ENCODE measurements at regions not wholly inside any gene's neighbourhood (a gene's known extent, or its start where the extent isn't known, plus 50 kb on each side); places are given as distances from the start of the nearest gene placed in this dataset.

- no peak overlapping the region for H3K4me3 Mint-ChIP-seq (ENCODE audit: unreplicated experiment)
- no peaks in the 10 kb centered on the region for H3K4me1 Mint-ChIP-seq (ENCODE audit: unreplicated experiment)
- TF ChIP-seq, protein P1, sequence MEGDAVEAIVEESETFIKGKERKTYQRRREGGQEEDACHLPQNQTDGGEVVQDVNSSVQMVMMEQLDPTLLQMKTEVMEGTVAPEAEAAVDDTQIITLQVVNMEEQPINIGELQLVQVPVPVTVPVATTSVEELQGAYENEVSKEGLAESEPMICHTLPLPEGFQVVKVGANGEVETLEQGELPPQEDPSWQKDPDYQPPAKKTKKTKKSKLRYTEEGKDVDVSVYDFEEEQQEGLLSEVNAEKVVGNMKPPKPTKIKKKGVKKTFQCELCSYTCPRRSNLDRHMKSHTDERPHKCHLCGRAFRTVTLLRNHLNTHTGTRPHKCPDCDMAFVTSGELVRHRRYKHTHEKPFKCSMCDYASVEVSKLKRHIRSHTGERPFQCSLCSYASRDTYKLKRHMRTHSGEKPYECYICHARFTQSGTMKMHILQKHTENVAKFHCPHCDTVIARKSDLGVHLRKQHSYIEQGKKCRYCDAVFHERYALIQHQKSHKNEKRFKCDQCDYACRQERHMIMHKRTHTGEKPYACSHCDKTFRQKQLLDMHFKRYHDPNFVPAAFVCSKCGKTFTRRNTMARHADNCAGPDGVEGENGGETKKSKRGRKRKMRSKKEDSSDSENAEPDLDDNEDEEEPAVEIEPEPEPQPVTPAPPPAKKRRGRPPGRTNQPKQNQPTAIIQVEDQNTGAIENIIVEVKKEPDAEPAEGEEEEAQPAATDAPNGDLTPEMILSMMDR (IDR thresholded peaks at IDR 0.05) = no peak
- no peak overlapping the region for H3K27ac Mint-ChIP-seq (ENCODE audit: unreplicated experiment)
- H3K9me3 Mint-ChIP-seq (ENCODE audit: unreplicated experiment) = no peaks in the 10 kb centered on the region
- H3K27me3 Mint-ChIP-seq (ENCODE audit: unreplicated experiment) = peaks cover 10% of the 10 kb centered on the region
- no peak for DNase-seq (ENCODE audit: extremely low spot score, unreplicated experiment)
- no peaks in the 10 kb centered on the region for H3K36me3 Mint-ChIP-seq (ENCODE audit: unreplicated experiment)
Observed at GRCh38 chr2:8316356-8316755, 365.5 kb upstream of the ID2 start.

- H3K36me3 Mint-ChIP-seq (ENCODE audit: unreplicated experiment) = no peaks in the 10 kb centered on the region
- no peaks in the 10 kb centered on the region for H3K9me3 Mint-ChIP-seq (ENCODE audit: unreplicated experiment)
- TF ChIP-seq, protein P1 (IDR thresholded peaks at IDR 0.05) = no peak
- no peaks in the 10 kb centered on the region for H3K4me1 Mint-ChIP-seq (ENCODE audit: unreplicated experiment)
- DNase-seq (ENCODE audit: extremely low spot score, unreplicated experiment) = peak; percentile 48
- H3K27ac Mint-ChIP-seq (ENCODE audit: unreplicated experiment) = no peak overlapping the region
- H3K27me3 Mint-ChIP-seq (ENCODE audit: unreplicated experiment) = peaks cover 10% of the 10 kb centered on the region
- H3K4me3 Mint-ChIP-seq (ENCODE audit: unreplicated experiment) = no peak overlapping the region
Observed at GRCh38 chr2:8317418-8317817, 364.4 kb upstream of the ID2 start.

DNA sequence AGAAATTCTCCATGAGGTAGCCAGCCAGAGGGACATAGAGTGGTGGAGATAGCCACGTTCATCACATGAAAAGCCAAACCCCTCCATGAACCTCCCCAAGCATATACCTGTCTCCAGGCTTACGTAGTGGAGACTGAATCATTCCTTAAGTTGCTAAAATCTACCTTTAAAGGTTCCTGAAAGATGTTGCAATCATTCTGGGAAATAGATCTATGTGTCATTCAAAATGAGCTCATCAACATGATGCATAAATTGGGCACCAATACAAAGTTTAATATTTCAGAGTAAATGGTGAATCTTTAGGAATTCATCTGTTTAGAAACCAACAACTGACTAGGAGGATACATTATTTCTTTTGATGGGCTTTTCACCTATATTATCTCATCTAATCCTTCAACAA, 362.6 kb upstream of the ID2 start:
- Mint-ChIP-seq H3K27ac (ENCODE audit: unreplicated experiment) (no peak overlapping the region), H3K27me3 (ENCODE audit: unreplicated experiment) (peaks cover 25% of the 10 kb centered on the region), H3K4me1 (ENCODE audit: unreplicated experiment) (no peaks in the 10 kb centered on the region), H3K9me3 (ENCODE audit: unreplicated experiment) (peaks cover 3% of the 10 kb centered on the region), H3K36me3 (ENCODE audit: unreplicated experiment) (no peaks in the 10 kb centered on the region), H3K4me3 (ENCODE audit: unreplicated experiment) (no peak overlapping the region)
- DNase-seq (ENCODE audit: extremely low spot score, unreplicated experiment) = no peak
- TF ChIP-seq, protein P1 (IDR thresholded peaks at IDR 0.05) = no peak

DNA sequence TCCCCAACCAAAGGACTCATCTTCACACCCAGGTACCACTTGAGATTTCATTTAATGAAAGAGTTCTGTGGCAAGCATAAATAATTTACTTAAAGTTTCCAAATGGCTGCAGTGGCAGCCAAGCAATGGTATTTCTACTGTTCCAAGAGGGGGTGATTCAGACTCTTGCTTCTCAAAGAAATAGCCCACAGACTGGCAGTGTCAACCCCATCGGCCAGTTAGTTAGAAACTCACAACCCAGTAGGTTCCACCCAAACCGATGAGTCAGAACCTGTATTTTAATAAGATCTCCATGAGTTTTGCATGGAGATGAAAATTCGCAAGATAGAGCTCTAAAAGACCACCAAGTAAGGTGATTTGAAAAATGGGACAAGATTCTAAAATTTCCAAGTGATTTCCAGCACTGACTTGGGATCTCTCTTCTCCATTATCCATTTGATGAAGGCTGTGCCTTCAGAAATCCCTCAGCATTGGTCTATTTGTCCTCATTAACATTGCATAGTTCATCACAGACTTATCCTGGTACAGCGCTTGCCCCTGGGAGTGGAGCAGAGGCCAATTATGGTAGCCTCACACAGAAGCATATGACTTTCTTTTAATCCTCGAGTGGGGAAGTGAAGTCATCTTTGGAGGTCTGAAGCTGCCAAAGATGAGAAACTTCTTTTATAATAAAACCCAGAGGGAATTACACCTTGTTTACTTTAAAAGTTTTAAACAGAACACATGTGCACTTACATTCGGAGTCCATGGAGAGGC, 361.4 kb upstream of the ID2 start:
- Mint-ChIP-seq H3K36me3 (ENCODE audit: unreplicated experiment) (no peaks in the 10 kb centered on the region), H3K4me3 (ENCODE audit: unreplicated experiment) (no peak overlapping the region), H3K4me1 (ENCODE audit: unreplicated experiment) (no peaks in the 10 kb centered on the region), H3K9me3 (ENCODE audit: unreplicated experiment) (peaks cover 3% of the 10 kb centered on the region), H3K27ac (ENCODE audit: unreplicated experiment) (no peak overlapping the region), H3K27me3 (ENCODE audit: unreplicated experiment) (peaks cover 31% of the 10 kb centered on the region)
- TF ChIP-seq, protein P1 (IDR thresholded peaks at IDR 0.05) = no peak
- DNase-seq (ENCODE audit: extremely low spot score, unreplicated experiment) = peak; percentile 21

- no peaks in the 10 kb centered on the region for H3K36me3 Mint-ChIP-seq (ENCODE audit: unreplicated experiment)
- DNase-seq (ENCODE audit: extremely low spot score, unreplicated experiment) = no peak
- H3K4me3 Mint-ChIP-seq (ENCODE audit: unreplicated experiment) = no peak overlapping the region
- peaks cover 3% of the 10 kb centered on the region for H3K9me3 Mint-ChIP-seq (ENCODE audit: unreplicated experiment)
- no peak overlapping the region for H3K27ac Mint-ChIP-seq (ENCODE audit: unreplicated experiment)
- no peaks in the 10 kb centered on the region for H3K4me1 Mint-ChIP-seq (ENCODE audit: unreplicated experiment)
- peaks cover 28% of the 10 kb centered on the region for H3K27me3 Mint-ChIP-seq (ENCODE audit: unreplicated experiment)
- TF ChIP-seq, protein P1 (IDR thresholded peaks at IDR 0.05) = no peak
Observed at GRCh38 chr2:8322634-8323033, 359.2 kb upstream of the ID2 start.
